WERI-Rb-1 (cell line): ENCODE measurements at regions not wholly inside any gene's neighbourhood (a gene's known extent, or its start where the extent isn't known, plus 50 kb on each side); places are given as distances from the start of the nearest gene placed in this dataset.

ENCODE experiments used
- DNase-seq: peaks from one replicate; pipeline ENCODE4 v3.0.0-alpha.2; 2020
- H3K27ac ChIP-seq: fragments of 250-450 bp; sonication (Bioruptor Pico); 2 replicates; pipeline ENCODE4 v1.5.1; 2020; ENCODE audit warnings: mild to moderate bottlenecking, moderate library complexity
- H3K27me3 ChIP-seq: fragments of 250-450 bp; sonication (Bioruptor Pico); 2 replicates; pipeline ENCODE4 v1.5.1; 2021; ENCODE audit warnings: mild to moderate bottlenecking, low read depth, moderate library complexity; ENCODE audit not compliant: insufficient read depth, severe bottlenecking
- H3K36me3 ChIP-seq: fragments of 250-450 bp; sonication (Bioruptor Pico); 2 replicates; pipeline ENCODE4 v1.5.1; 2020; ENCODE audit warnings: mild to moderate bottlenecking, moderate library complexity
- H3K4me3 ChIP-seq: 2 replicates; pipeline ENCODE4 v1.5.1; 2011; ENCODE audit warnings: low read depth, mild to moderate bottlenecking, control low read depth, low read length
- H3K9me3 ChIP-seq: fragments of 250-450 bp; sonication (Bioruptor Pico); 2 replicates; pipeline ENCODE4 v1.5.1; 2021; ENCODE audit warnings: mild to moderate bottlenecking, moderate library complexity; ENCODE audit not compliant: severe bottlenecking
- TF ChIP-seq, protein P1 (sequence below): IDR thresholded peaks from 2 replicates; pipeline ENCODE4 v1.5.1; 2011; ENCODE audit warnings: low read depth, mild to moderate bottlenecking, control low read depth, inconsistent platforms, low read length

DNA sequence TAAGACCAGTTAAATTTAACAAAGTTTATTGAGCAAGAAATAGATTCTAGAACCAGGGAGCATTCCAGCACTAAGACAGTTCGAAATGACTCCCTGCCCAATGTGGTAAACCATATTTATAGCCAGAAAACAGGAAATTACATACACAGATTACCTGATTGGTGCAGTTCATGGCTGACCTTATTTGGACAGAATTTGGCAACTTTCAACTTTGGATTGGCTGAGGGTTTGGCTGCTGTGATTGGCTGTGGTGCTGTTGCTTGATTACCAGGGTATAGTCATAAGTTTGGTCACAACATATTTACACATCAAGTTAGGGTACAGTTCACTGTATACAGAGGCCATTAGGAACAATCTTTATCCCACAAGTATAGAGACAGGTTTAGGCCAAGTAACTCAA lies 984.8 kb upstream of the MIR17HG start:
- TF ChIP-seq, protein P1, sequence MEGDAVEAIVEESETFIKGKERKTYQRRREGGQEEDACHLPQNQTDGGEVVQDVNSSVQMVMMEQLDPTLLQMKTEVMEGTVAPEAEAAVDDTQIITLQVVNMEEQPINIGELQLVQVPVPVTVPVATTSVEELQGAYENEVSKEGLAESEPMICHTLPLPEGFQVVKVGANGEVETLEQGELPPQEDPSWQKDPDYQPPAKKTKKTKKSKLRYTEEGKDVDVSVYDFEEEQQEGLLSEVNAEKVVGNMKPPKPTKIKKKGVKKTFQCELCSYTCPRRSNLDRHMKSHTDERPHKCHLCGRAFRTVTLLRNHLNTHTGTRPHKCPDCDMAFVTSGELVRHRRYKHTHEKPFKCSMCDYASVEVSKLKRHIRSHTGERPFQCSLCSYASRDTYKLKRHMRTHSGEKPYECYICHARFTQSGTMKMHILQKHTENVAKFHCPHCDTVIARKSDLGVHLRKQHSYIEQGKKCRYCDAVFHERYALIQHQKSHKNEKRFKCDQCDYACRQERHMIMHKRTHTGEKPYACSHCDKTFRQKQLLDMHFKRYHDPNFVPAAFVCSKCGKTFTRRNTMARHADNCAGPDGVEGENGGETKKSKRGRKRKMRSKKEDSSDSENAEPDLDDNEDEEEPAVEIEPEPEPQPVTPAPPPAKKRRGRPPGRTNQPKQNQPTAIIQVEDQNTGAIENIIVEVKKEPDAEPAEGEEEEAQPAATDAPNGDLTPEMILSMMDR, result no peak
- Histone ChIP-seq H3K27me3 (no peaks in the 10 kb centered on the region), H3K27ac (no peak overlapping the region), H3K4me3 (no peak overlapping the region), H3K36me3 (no peaks in the 10 kb centered on the region), H3K9me3 (no peaks in the 10 kb centered on the region)
- no peak for DNase-seq

DNA sequence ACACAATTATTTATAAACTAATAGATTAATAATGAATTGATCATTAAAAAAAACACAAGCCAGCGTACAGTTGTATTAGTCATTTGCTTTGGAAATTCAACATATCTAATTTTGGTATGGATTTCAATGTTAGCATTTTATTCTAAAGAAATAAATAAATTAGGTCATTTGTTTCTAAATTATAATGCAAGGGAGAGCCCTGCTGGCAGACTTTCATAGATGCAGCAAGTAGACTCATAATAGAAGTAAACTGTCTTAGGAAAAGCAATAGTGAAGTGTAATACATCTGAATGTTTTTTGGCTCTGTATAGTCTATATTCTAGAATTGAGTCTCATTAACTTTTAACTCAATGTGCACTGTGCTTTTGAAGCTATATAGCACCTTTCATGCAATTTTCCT lies 982.4 kb upstream of the MIR17HG start:
- no peak for DNase-seq
- no peak overlapping the region for H3K27ac ChIP-seq
- H3K9me3 ChIP-seq, result no peaks in the 10 kb centered on the region
- no peaks in the 10 kb centered on the region for H3K27me3 ChIP-seq
- H3K4me3 ChIP-seq, result no peak overlapping the region
- H3K36me3 ChIP-seq, result no peaks in the 10 kb centered on the region
- TF ChIP-seq, protein P1, result no peak

- H3K9me3 ChIP-seq, result no peaks in the 10 kb centered on the region
- TF ChIP-seq, protein P1, result no peak
Measured at GRCh38 chr13:90374168-90374567, 973.3 kb upstream of the MIR17HG start.

DNA sequence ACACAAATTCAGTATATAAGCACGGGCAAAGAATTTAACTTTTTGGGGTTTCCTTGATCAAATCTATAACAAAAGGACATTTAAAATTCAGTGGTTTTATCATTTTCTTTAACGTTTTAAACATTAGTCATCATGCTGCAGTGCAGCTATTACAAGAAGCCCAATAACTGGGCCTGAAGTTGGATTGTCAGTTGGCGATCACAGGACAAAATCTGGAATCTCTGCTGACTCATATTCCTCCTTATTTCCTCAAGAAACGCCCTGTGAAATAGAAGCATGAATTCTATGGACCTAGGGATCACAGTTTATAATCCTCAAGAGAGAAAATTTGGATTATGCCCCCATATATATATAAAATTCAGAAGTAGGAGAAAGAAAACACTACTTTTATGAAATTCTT lies 971.6 kb upstream of the MIR17HG start:
- no peaks in the 10 kb centered on the region for H3K9me3 ChIP-seq
- no peaks in the 10 kb centered on the region for H3K36me3 ChIP-seq
- H3K27me3 ChIP-seq, result no peaks in the 10 kb centered on the region
- H3K4me3 ChIP-seq, result no peak overlapping the region
- H3K27ac ChIP-seq, result no peak overlapping the region
- TF ChIP-seq, protein P1, result no peak
- DNase-seq, result no peak

More at GRCh38 chr13:90374168-90374567, 973.3 kb upstream of the MIR17HG start:
- no peak overlapping the region for H3K27ac ChIP-seq
- H3K36me3 ChIP-seq, result no peaks in the 10 kb centered on the region
- DNase-seq, result no peak
- no peak overlapping the region for H3K4me3 ChIP-seq
- H3K27me3 ChIP-seq, result no peaks in the 10 kb centered on the region

DNA sequence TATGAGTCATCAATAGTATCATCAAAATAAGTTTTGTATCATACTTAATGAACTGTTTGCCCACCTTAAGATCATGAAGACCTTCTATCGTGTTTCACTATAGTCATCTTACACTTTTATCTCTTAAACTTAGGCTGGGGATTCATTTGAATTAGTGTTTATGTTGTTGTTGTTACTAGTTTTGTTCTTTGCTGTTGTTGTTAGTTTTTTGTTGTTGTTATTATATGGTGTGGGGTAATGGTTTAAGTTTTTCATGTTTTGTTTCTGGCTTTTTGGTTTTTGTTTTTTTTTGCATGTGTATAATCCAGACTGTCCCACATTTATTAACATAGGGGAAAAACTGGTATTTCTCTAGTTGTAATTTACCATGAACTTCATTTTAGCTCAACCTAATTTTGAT lies 965.1 kb upstream of the MIR17HG start:
- TF ChIP-seq, protein P1, result no peak
- H3K36me3 ChIP-seq, result no peaks in the 10 kb centered on the region
- H3K4me3 ChIP-seq, result no peak overlapping the region
- H3K27me3 ChIP-seq, result no peaks in the 10 kb centered on the region
- no peak for DNase-seq
- no peak overlapping the region for H3K27ac ChIP-seq
- H3K9me3 ChIP-seq, result no peaks in the 10 kb centered on the region

- Histone ChIP-seq H3K36me3 (no peaks in the 10 kb centered on the region), H3K27ac (no peak overlapping the region), H3K4me3 (no peak overlapping the region), H3K27me3 (no peaks in the 10 kb centered on the region), H3K9me3 (no peaks in the 10 kb centered on the region)
- DNase-seq, result no peak
- TF ChIP-seq, protein P1, result no peak
Measured at GRCh38 chr13:90385781-90386489, 961.6 kb upstream of the MIR17HG start.
